NB4 (cell line): ENCODE measurements at regions not wholly inside any gene's neighbourhood (a gene's known extent, or its start where the extent isn't known, plus 50 kb on each side); places are given as distances from the start of the nearest gene placed in this dataset.

Experiments
- CTCF ChIP-seq: IDR thresholded peaks from one replicate; pipeline ENCODE4 v1.5.1; 2012; ENCODE audit warnings: low read depth, low read length
- POLR2A ChIP-seq: IDR thresholded peaks from 2 replicates; pipeline ENCODE4 v1.6.1; 2011; ENCODE audit warnings: mild to moderate bottlenecking; ENCODE audit not compliant: insufficient read length; ENCODE audit errors: extremely low read depth

GRCh38 chr7:153066711-153067110 is 307.2 kb downstream of the ACTR3B start:
- TF ChIP-seq CTCF (no peak), POLR2A (no peak)
